GM10248 (cell line): ENCODE measurements at regions not wholly inside any gene's neighbourhood (a gene's known extent, or its start where the extent isn't known, plus 50 kb on each side); places are given as distances from the start of the nearest gene placed in this dataset.

Experiments
- CTCF ChIA-PET: fragments of 300-600 bp; sonication (Branson Sonifier 250); formaldehyde crosslinking; extraction: SDS; loops from one replicate; lab custom pipeline; 2021; ENCODE audit warnings: antibody characterized with exemption; lab: Yijun Ruan, JAX
- POLR2A ChIA-PET: fragments of 350-650 bp; sonication (Branson Sonifier 250); formaldehyde crosslinking; extraction: SDS; loops from one replicate; lab custom pipeline; 2020; ENCODE audit warnings: antibody characterized with exemption; lab: Yijun Ruan, JAX
- DNase-seq: peaks from one replicate; pipeline ENCODE4 v3.0.0; 2012; ENCODE audit errors: extremely low spot score
- CTCF ChIP-seq: IDR thresholded peaks from 2 replicates; pipeline ENCODE4 v1.5.1; 2012; ENCODE audit warnings: mild to moderate bottlenecking, low read depth; ENCODE audit errors: extremely low read depth, missing control alignments, control extremely low read depth

- ChIA-PET POLR2A (no interaction called here), CTCF (no interaction called here)
- TF ChIP-seq CTCF: no peak
- no peak for DNase-seq
Measured at GRCh38 chr5:21672911-21673310, 1180.2 kb downstream of the CDH12 start.

GRCh38 chr5:21672360-21672759, 1180.8 kb downstream of the CDH12 start:
- POLR2A ChIA-PET: no interaction called here
- CTCF ChIA-PET: no interaction called here
- DNase-seq: no peak
- no peak for TF ChIP-seq CTCF

GRCh38 chr5:21665524-21665923, 1187.6 kb downstream of the CDH12 start:
- CTCF ChIA-PET: interaction anchor here (0.8 to 1.5 kb wide), 2 partner anchors 21 to 62 kb away, joined by 3 to 4 read pairs; no protein-coding TSS in a partner anchor
- POLR2A ChIA-PET: no interaction called here
- no peak for TF ChIP-seq CTCF
- no peak for DNase-seq

GRCh38 chr5:21663082-21663481, 1190.1 kb downstream of the CDH12 start:
- CTCF ChIA-PET: no interaction called here
- POLR2A ChIA-PET: no interaction called here
- DNase-seq: no peak
- TF ChIP-seq CTCF: no peak

GRCh38 chr5:21661184-21661583, 1192.0 kb downstream of the CDH12 start:
- ChIA-PET POLR2A (no interaction called here), CTCF (interaction anchor here (0.8 to 1.3 kb wide), 3 partner anchors 8 to 16 kb away, joined by 3 read pairs; no protein-coding TSS in a partner anchor)
- no peak for TF ChIP-seq CTCF
- no peak for DNase-seq

GRCh38 chr5:21654556-21654955, 1198.6 kb downstream of the CDH12 start:
- no peak for DNase-seq
- ChIA-PET CTCF (interaction anchor here (1.0 kb wide), 1 partner anchor 15 kb away, joined by 3 read pairs; no protein-coding TSS in a partner anchor), POLR2A (no interaction called here)
- no peak for TF ChIP-seq CTCF
